ENCODE measurements at regions not wholly inside any gene's neighbourhood (a gene's known extent, or its start where the extent isn't known, plus 50 kb on each side); places are given as distances from the start of the nearest gene placed in this dataset.

DNA sequence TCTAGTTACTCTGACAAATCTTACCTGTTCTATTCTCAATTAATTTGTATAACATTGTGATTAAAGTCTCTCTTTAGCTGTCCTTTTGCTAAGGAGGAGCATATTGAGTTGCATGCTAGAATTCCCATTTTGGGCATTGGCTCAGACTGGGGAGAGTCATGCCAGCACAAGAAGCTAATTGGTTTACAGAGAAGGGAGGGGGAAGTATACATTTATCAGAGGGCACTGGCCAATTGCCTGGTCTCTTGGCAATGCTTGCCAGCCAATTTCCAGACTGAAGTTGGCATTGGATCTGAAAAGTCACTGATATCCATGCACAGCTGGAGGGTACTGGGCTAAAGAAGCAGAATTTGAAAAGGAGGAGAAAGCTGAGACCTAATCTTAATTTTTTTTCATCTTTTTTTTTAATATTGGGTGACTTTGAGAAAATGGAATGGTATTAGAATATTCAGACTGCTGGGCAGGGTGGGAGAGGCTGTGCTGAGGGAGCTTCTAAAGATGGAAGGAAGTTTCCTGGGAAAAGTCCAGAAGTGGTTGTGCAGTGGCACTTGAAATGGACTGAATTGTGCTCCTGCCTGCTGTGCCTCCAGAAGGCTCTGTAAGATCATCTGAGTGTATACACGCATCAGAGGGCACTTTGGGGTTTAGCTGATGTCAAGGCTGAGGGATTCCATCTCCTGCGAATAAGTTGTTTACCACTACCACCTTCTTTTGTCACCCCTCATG lies 365.2 kb upstream of the DPH6 start:
- TF ChIP-seq, protein P1, sequence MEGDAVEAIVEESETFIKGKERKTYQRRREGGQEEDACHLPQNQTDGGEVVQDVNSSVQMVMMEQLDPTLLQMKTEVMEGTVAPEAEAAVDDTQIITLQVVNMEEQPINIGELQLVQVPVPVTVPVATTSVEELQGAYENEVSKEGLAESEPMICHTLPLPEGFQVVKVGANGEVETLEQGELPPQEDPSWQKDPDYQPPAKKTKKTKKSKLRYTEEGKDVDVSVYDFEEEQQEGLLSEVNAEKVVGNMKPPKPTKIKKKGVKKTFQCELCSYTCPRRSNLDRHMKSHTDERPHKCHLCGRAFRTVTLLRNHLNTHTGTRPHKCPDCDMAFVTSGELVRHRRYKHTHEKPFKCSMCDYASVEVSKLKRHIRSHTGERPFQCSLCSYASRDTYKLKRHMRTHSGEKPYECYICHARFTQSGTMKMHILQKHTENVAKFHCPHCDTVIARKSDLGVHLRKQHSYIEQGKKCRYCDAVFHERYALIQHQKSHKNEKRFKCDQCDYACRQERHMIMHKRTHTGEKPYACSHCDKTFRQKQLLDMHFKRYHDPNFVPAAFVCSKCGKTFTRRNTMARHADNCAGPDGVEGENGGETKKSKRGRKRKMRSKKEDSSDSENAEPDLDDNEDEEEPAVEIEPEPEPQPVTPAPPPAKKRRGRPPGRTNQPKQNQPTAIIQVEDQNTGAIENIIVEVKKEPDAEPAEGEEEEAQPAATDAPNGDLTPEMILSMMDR (IDR thresholded peaks at IDR 0.05), result no peak
- TF ChIP-seq POLR2AphosphoS5 (IDR thresholded peaks at IDR 0.05) (no peak), EP300 (IDR thresholded peaks at IDR 0.05) (no peak)

All from gastroesophageal sphincter (tissue), 3 donors.